KG1 (cell line): ENCODE measurements at regions not wholly inside any gene's neighbourhood (a gene's known extent, or its start where the extent isn't known, plus 50 kb on each side); places are given as distances from the start of the nearest gene placed in this dataset.

Experiments used
- DNase-seq: peaks from one replicate; lab custom pipeline; 2025; lab: John Stamatoyannopoulos, UW

- no peak for DNase-seq
Observed at GRCh38 chr9:108645520-108645919, 210.3 kb downstream of the ACTL7B start.

- no peak for DNase-seq
Observed at GRCh38 chr9:108643731-108644510, 211.9 kb downstream of the ACTL7B start.

GRCh38 chr9:108642871-108643270 is 212.9 kb downstream of the ACTL7B start:
- no peak for DNase-seq

- no peak for DNase-seq
Observed at GRCh38 chr9:108640230-108640629, 215.6 kb downstream of the ACTL7B start.

GRCh38 chr9:108639696-108640095 is 216.1 kb downstream of the ACTL7B start:
- DNase-seq, result no peak

- no peak for DNase-seq
Observed at GRCh38 chr9:108639091-108639490, 216.7 kb downstream of the ACTL7B start.

- no peak for DNase-seq
Observed at GRCh38 chr9:108637340-108637739, 218.4 kb downstream of the ACTL7B start.

- DNase-seq, result no peak
Observed at GRCh38 chr9:108636013-108636412, 219.8 kb downstream of the ACTL7B start.

- DNase-seq, result no peak
Observed at GRCh38 chr9:108634672-108635462, 220.9 kb downstream of the ACTL7B start.

- DNase-seq, result no peak
Observed at GRCh38 chr9:108634204-108634603, 221.6 kb downstream of the ACTL7B start.

GRCh38 chr9:108631496-108632285 is 224.1 kb downstream of the ACTL7B start:
- no peak for DNase-seq

GRCh38 chr9:108628316-108628715 is 227.5 kb downstream of the ACTL7B start:
- no peak for DNase-seq

GRCh38 chr9:108626743-108627142 is 229.0 kb downstream of the ACTL7B start:
- DNase-seq, result no peak

- no peak for DNase-seq
Observed at GRCh38 chr9:108621991-108622855, 233.6 kb downstream of the ACTL7B start.

GRCh38 chr9:108620767-108621166 is 235.0 kb downstream of the ACTL7B start:
- no peak for DNase-seq

GRCh38 chr9:108618906-108619550 is 236.8 kb downstream of the ACTL7B start:
- no peak for DNase-seq

- DNase-seq, result no peak
Observed at GRCh38 chr9:108617676-108618075, 238.1 kb downstream of the ACTL7B start.

- DNase-seq, result no peak
Observed at GRCh38 chr9:108615152-108615551, 240.6 kb downstream of the ACTL7B start.

GRCh38 chr9:108612513-108612912 is 243.3 kb downstream of the ACTL7B start:
- no peak for DNase-seq

GRCh38 chr9:108609897-108610253 is 245.9 kb downstream of the ACTL7B start:
- DNase-seq, result no peak
